WTC11 (cell line): ENCODE measurements at regions not wholly inside any gene's neighbourhood (a gene's known extent, or its start where the extent isn't known, plus 50 kb on each side); places are given as distances from the start of the nearest gene placed in this dataset.

Experiments
- FOXP1 ChIP-seq: sonication (generic); formaldehyde crosslinking; IDR thresholded peaks from 2 replicates; pipeline ENCODE4 v1.8.0; 2022; ENCODE audit warnings: missing genetic modification reagents, mild to moderate bottlenecking, moderate library complexity, borderline replicate concordance
- OVOL2 ChIP-seq: fragments of 250-450 bp; sonication (Bioruptor Pico); IDR thresholded peaks from 2 replicates; pipeline ENCODE4 v1.9.0; 2021; ENCODE audit warnings: mild to moderate bottlenecking, borderline replicate concordance
- SP1 ChIP-seq: sonication (generic); formaldehyde crosslinking; conservative IDR thresholded peaks from 2 replicates; pipeline ENCODE4 v1.8.1; 2022; ENCODE audit warnings: missing genetic modification reagents
- TEAD4 ChIP-seq: sonication (generic); formaldehyde crosslinking; IDR thresholded peaks from 2 replicates; pipeline ENCODE4 v1.8.0; 2022; ENCODE audit warnings: mild to moderate bottlenecking, missing genetic modification reagents
- ZNF232 ChIP-seq: sonication (generic); formaldehyde crosslinking; IDR thresholded peaks from 2 replicates; pipeline ENCODE4 v1.8.0; 2022; ENCODE audit warnings: mild to moderate bottlenecking, missing genetic modification reagents
- TF ChIP-seq, protein P1 (sequence below): sonication (generic); formaldehyde crosslinking; IDR thresholded peaks from 2 replicates; pipeline ENCODE4 v1.8.1; 2022; ENCODE audit warnings: low read depth, mild to moderate bottlenecking, moderate library complexity, missing genetic modification reagents, borderline replicate concordance
- TF ChIP-seq, protein P2 (sequence below): fragments of 200-600 bp; IDR thresholded peaks from 2 replicates; pipeline ENCODE4 v1.8.0; 2022; ENCODE audit warnings: antibody characterized with exemption

GRCh38 chr1:81562934-81563333, 237.8 kb upstream of the ADGRL2 start:
- TF ChIP-seq ZNF232 (CRISPR knock-in tag), result no peak
- no peak for TF ChIP-seq OVOL2 (CRISPR knock-in tag)
- no peak for TF ChIP-seq SP1 (CRISPR knock-in tag)
- TF ChIP-seq, protein P1, sequence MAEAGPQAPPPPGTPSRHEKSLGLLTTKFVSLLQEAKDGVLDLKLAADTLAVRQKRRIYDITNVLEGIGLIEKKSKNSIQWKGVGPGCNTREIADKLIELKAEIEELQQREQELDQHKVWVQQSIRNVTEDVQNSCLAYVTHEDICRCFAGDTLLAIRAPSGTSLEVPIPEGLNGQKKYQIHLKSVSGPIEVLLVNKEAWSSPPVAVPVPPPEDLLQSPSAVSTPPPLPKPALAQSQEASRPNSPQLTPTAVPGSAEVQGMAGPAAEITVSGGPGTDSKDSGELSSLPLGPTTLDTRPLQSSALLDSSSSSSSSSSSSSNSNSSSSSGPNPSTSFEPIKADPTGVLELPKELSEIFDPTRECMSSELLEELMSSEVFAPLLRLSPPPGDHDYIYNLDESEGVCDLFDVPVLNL (CRISPR knock-in tag), result no peak
- TF ChIP-seq, protein P2, sequence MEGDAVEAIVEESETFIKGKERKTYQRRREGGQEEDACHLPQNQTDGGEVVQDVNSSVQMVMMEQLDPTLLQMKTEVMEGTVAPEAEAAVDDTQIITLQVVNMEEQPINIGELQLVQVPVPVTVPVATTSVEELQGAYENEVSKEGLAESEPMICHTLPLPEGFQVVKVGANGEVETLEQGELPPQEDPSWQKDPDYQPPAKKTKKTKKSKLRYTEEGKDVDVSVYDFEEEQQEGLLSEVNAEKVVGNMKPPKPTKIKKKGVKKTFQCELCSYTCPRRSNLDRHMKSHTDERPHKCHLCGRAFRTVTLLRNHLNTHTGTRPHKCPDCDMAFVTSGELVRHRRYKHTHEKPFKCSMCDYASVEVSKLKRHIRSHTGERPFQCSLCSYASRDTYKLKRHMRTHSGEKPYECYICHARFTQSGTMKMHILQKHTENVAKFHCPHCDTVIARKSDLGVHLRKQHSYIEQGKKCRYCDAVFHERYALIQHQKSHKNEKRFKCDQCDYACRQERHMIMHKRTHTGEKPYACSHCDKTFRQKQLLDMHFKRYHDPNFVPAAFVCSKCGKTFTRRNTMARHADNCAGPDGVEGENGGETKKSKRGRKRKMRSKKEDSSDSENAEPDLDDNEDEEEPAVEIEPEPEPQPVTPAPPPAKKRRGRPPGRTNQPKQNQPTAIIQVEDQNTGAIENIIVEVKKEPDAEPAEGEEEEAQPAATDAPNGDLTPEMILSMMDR, result no peak
- no peak for TF ChIP-seq FOXP1 (CRISPR knock-in tag)
- TF ChIP-seq TEAD4 (CRISPR knock-in tag), result no peak
